DMS79 treated with DMSO at 0.1 percent for 48 hours (cell line): ENCODE measurements at regions not wholly inside any gene's neighbourhood (a gene's known extent, or its start where the extent isn't known, plus 50 kb on each side); places are given as distances from the start of the nearest gene placed in this dataset.
"Not testable (repeated sequence)": the region's sequence is repeated elsewhere in the genome, so short reads cannot be mapped to it uniquely, and the experiment has no call there.

Experiments
- DNase-seq: peaks from one replicate; lab custom pipeline; 2025; lab: John Stamatoyannopoulos, UW

DNA sequence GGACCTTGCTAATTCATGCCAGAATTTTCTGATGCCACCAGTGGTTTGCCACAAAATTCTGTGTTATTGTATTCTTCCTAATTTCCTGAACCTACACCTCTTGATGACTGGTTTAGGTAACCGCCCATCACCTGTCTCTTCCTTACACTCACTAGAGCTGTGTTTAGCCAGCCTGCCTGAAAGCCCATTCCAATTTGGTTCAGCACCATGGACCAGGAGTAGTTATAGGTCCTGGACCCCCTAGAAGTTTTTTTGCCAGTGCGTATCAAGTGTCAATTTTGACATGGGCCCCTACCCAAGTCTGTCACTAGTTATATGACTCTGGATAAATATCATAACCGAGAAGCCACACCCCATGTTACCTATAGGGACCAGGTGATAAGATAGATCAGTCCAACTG is 94.0 kb upstream of the NAP1L1 start:
- DNase-seq = no peak

GRCh38 chr12:76177821-76178220 is 93.3 kb upstream of the NAP1L1 start:
- no peak for DNase-seq

DNA sequence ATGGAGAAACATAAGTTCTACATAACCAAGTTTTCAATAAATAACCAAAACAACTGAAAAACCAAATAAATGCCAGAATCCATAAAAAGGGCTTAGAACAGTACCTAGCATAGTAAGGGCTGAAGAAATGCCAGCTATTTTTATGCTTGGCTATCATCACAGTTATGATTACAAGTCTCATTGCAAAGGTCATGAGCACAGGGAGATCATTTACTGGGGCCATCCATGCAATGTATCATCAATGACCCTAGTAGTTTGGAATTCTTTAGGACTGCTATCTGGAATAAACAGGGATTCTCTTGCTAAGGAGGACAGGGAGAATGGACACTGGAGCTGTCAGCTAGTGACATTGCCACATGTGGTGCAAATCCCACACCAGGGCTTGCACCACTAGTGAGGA is 92.5 kb upstream of the NAP1L1 start:
- no peak for DNase-seq

DNA sequence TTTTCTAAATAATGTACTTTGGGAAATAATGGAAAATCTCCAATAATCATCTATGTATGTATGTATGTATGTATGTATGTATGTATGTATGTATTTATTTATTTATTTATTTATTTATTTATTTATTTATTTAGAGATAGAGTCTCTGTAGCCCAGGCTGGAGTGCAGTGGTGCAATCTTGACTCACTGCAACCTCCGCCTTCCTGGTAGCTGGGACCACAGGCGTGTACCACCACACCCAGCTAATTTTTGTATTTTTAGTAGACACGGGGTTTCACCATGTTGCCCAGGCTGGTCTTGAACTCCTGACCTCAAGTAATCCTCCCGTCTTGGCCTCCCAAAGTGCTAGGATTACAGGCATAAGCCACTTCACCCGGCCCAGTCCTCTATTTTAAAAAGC is 91.5 kb upstream of the NAP1L1 start:
- not testable (repeated sequence) for DNase-seq

GRCh38 chr12:76173756-76174155 is 89.3 kb upstream of the NAP1L1 start:
- no peak for DNase-seq

- DNase-seq = no peak
These were observed 74.2 kb upstream of the NAP1L1 start for GRCh38 chr12:76158518-76159321.

- DNase-seq = no peak
These were observed 72.2 kb upstream of the NAP1L1 start for GRCh38 chr12:76156726-76157125.

- no peak for DNase-seq
These were observed 71.8 kb upstream of the NAP1L1 start for GRCh38 chr12:76156314-76156713.

GRCh38 chr12:76155157-76155670 is 70.7 kb upstream of the NAP1L1 start:
- no peak for DNase-seq

DNA sequence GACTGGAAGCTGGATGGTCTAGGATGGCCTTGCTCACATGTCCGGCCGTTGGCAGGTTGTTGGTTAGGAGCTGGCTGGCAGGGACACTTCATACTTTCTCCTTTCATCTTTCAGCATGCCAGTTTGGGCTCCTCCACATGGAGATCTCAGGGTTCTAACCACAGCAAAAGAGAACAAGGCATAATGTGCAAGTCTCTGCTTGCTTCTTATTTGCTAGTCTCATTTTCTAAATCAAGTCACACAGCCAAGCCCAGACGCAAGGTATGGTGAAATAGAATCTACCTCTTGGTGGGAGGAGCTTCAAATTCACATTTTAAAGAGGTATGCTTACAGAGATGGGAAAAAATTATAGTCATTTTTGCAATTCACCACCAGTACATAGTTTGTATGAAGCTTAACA is 69.1 kb upstream of the NAP1L1 start:
- no peak for DNase-seq

DNA sequence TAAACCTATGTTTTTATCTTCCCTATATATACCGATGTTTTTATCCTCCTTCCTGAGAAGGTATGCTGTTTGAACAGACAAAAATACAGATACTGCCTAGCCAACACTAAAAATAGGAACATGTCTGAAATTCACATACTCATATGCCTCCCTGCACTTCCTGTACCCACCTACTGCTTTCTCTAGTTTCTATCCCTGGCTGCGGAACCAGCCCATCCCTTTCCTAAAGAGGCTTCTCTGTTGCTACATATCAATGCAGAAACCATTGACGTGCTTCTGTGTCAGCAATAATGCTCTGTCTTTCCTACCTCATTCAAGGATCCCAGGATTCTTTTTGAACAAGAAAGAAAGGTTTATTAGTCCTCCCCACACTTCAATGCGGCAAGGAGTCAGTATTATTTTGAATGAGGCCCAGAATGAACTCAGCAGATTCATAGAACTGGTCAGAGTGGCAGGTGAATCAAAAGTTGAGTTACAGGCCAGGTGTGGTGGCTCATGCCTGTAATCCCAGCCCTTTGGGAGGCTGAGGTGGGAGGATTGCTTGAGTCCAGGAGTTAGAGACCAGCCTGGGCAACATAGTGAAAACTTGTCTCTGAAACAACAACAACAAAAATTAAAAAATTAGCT is 67.8 kb upstream of the NAP1L1 start:
- no peak for DNase-seq

DNA sequence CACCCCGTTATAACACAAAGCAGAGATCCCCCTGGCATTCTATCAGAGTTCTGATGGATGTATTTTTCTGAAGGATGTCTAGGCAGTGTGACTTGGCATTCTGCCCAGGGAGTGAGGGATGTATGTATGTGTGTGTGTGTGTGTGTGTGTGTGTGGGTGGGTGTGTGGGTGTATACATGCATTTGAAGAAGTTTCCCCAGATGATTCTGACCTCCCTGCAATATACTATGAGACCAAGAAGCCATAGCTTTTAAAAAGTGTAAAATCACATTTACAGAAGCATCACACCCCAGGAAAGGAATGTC is 59.7 kb upstream of the NAP1L1 start:
- DNase-seq = no peak

GRCh38 chr12:76143343-76144244 is 59.1 kb upstream of the NAP1L1 start:
- no peak for DNase-seq

GRCh38 chr12:76142305-76142704 is 57.8 kb upstream of the NAP1L1 start:
- DNase-seq = no peak

DNA sequence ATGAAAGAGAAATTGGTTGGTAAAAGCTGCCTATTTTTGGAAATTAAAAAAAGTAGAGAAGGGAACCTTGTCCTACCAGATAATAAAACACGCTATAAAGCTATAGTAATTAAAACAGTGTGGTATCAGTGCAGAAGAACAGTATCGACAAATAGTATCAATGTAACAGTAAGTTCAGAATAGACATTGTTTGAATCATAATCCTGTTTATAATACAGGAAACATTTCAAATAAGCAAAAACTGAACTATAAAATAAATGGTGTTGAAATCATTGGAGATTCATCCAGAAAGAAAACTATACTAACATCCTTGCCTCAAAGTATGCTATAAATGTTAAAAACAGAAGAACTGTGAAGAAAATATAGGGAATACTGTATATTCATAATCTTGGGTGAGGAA is 54.2 kb upstream of the NAP1L1 start:
- DNase-seq = no peak

GRCh38 chr12:76137606-76138005 is 53.1 kb upstream of the NAP1L1 start:
- no peak for DNase-seq

GRCh38 chr12:76135456-76135855 is 51.0 kb upstream of the NAP1L1 start:
- no peak for DNase-seq
